ENCODE measurements at regions not wholly inside any gene's neighbourhood (a gene's known extent, or its start where the extent isn't known, plus 50 kb on each side); places are given as distances from the start of the nearest gene placed in this dataset.

GRCh38 chr2:37472959-37473358 is 128.5 kb downstream of the QPCT start:
- DNase-seq = no peak

GRCh38 chr2:37476411-37476810 is 132.0 kb downstream of the QPCT start:
- no peak for DNase-seq

GRCh38 chr2:37477921-37478320 is 133.5 kb downstream of the QPCT start:
- DNase-seq = no peak

GRCh38 chr2:37481244-37481643 is 136.8 kb downstream of the QPCT start:
- DNase-seq = no peak

- DNase-seq = no peak
Observed at GRCh38 chr2:37489041-37489456, 144.6 kb downstream of the QPCT start.

- DNase-seq = no peak
Observed at GRCh38 chr2:37489536-37489935, 145.1 kb downstream of the QPCT start.

- DNase-seq = no peak
Observed at GRCh38 chr2:37493425-37493824, 149.0 kb downstream of the QPCT start.

- DNase-seq = no peak
Observed at GRCh38 chr2:37499113-37499512, 154.7 kb downstream of the QPCT start.

GRCh38 chr2:37500031-37500430 is 155.6 kb downstream of the QPCT start:
- peak; percentile 6 for DNase-seq

GRCh38 chr2:37501113-37501512 is 156.7 kb downstream of the QPCT start:
- DNase-seq = no peak

GRCh38 chr2:37506407-37507050 is 162.1 kb downstream of the QPCT start:
- DNase-seq = peak; percentile 75

- DNase-seq = no peak
Observed at GRCh38 chr2:37507051-37507410, 162.6 kb downstream of the QPCT start.

GRCh38 chr2:37507703-37508102 is 163.3 kb downstream of the QPCT start:
- DNase-seq = no peak

GRCh38 chr2:37512971-37513370 is 158.5 kb downstream of the CDC42EP3 start:
- no peak for DNase-seq

- DNase-seq = peak; percentile 73
Observed at GRCh38 chr2:37523814-37524362, 147.6 kb downstream of the CDC42EP3 start.

- no peak for DNase-seq
Observed at GRCh38 chr2:37526323-37526722, 145.1 kb downstream of the CDC42EP3 start.

- DNase-seq = no peak
Observed at GRCh38 chr2:37526856-37527255, 144.6 kb downstream of the CDC42EP3 start.

- no peak for DNase-seq
Observed at GRCh38 chr2:37527361-37527760, 144.1 kb downstream of the CDC42EP3 start.

GRCh38 chr2:37529830-37530415 is 141.5 kb downstream of the CDC42EP3 start:
- DNase-seq = no peak

GRCh38 chr2:37532503-37532902 is 138.9 kb downstream of the CDC42EP3 start:
- no peak for DNase-seq

- DNase-seq = no peak
Observed at GRCh38 chr2:37537316-37537715, 134.1 kb downstream of the CDC42EP3 start.

GRCh38 chr2:37541516-37541915 is 129.9 kb downstream of the CDC42EP3 start:
- DNase-seq = no peak

- peak; percentile 46 for DNase-seq
Observed at GRCh38 chr2:37543999-37544557, 127.4 kb downstream of the CDC42EP3 start.

- no peak for DNase-seq
Observed at GRCh38 chr2:37544591-37545031, 126.8 kb downstream of the CDC42EP3 start.

All from inflammatory macrophage treated with lipopolysaccharide for 4 hours (primary cell).